ENCODE measurements at regions not wholly inside any gene's neighbourhood (a gene's known extent, or its start where the extent isn't known, plus 50 kb on each side); places are given as distances from the start of the nearest gene placed in this dataset.
"Not testable (repeated sequence)": the region's sequence is repeated elsewhere in the genome, so short reads cannot be mapped to it uniquely, and the experiment has no call there.

DNA sequence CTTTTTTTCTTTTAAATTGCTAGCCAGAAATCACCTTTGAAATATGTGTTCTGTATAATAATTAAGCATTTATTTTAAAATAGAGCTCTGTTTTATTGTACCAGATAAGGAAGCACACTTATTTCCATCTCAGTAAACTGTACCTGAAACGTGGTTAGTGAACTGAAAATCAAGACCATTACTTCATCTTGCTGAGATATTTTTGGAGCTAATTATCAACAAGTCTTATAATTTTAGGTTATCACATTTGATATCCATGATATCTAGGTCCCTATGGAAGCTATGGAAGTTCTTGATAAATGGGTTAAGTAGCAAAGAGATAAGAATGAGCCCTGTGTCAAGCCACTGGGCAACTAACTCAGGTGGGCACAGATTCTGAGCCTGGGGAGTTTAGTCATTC is 187.2 kb downstream of the NFKBIZ start:
- no peak for DNase-seq (ENCODE audit: low read depth in 2 of 2)

- DNase-seq (ENCODE audit: low read depth in 2 of 2), result no peak
Observed at GRCh38 chr3:102037209-102037608, 187.9 kb downstream of the NFKBIZ start.

- no peak for DNase-seq (ENCODE audit: low read depth in 2 of 2)
Observed at GRCh38 chr3:102037791-102038190, 188.5 kb downstream of the NFKBIZ start.

- DNase-seq (ENCODE audit: low read depth in 2 of 2), result no peak
Observed at GRCh38 chr3:102038477-102039142, 189.3 kb downstream of the NFKBIZ start.

DNA sequence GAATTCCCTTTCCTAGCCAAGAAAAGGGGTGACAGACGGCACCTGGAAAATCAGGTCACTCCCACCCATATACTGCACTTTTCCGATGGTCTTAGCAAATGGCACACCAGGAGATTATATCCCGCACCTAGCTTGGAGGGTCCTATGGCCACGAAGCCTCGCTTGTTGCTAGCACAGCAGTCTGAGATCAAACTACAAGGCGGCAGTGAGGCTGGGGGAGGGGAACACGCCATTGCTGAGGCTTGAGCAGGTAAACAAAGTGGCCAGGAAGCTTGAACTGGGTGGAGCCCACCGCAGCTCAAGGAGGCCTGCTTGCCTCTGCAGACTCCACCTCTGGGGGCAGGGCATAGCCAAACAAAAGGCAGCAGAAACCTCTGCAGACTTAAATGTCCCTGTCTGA is 190.8 kb downstream of the NFKBIZ start:
- DNase-seq (ENCODE audit: low read depth in 2 of 2), result not testable (repeated sequence)

- DNase-seq (ENCODE audit: low read depth in 2 of 2), result no peak
Observed at GRCh38 chr3:102053375-102053989, 204.2 kb downstream of the NFKBIZ start.

DNA sequence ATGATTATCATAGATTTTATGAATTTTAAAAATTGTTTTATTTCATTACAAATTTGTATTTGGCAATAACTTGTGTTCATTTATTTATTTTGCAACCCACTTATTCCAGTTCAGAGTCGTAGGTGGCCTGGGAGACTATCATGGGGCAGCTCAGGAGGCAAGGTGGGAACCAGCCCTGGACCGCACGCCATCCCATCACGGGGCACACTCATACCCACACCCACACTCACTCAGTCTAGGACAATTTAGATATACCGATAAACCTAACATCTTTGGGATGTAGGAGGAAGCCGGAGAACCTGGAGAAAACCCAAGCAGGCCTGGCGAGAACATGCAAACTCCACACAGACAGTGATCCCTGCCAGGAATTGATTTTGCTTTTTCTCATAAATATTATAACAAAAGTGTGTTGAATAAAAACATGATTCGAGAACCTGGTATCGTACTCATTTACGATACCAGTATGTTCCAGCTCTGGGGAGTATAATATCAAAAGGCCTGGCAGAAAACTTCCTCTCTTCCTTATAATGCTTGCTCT is 205.3 kb downstream of the NFKBIZ start:
- DNase-seq (ENCODE audit: low read depth in 2 of 2), result no peak

DNA sequence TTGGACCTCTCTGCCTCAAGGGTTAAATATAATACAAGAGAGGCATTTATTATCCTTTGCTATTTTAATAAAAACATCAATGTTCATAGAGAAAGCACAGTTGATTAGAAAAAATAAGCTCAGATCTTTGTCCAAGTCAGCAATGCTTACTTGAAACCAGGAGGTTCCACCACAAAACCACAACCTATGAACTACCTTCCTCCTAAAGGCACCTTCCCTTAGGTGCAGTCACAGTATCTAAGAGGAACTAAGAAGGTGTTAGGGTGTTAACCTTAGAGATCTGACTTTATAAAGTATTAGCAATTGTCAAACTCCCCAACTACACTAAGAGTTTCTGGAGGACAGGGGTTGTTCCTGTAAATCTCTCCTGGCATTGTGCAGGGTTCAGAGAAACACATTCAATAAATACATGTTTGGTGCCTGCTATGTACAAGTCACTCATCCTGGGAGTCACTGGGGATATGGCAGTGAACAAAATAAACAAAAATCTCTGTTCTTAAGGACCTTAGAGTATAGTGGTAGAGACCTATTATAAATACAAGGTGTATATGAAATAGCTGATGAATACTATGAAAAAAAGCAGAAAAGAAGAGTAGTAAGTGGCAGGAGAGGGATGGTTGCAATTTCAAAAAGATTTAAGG is 208.6 kb downstream of the NFKBIZ start:
- no peak for DNase-seq (ENCODE audit: low read depth in 2 of 2)

- no peak for DNase-seq (ENCODE audit: low read depth in 2 of 2)
Observed at GRCh38 chr3:102059145-102059943, 210.0 kb downstream of the NFKBIZ start.

GRCh38 chr3:102060814-102061213 is 211.5 kb downstream of the NFKBIZ start:
- DNase-seq (ENCODE audit: low read depth in 2 of 2), result no peak

DNA sequence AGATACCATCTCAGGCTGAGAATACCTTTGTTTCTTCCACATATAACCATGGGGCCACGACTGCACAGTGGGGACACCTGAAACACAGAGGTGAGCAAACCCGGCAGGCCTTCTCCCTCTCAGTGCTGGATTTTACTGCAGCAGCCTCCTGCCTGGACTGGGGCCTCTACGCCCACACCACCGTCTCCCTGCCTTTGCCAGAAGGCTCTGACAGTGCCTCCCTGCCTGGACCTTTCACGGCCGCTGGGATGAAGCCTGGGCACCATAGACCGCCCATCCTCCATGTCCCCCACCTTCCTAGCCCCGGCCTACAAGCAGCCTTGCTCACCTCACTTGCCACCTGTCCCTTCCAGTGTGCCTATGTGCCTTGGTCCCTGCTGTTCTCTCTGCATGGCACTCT is 214.3 kb downstream of the NFKBIZ start:
- no peak for DNase-seq (ENCODE audit: low read depth in 2 of 2)

- no peak for DNase-seq (ENCODE audit: low read depth in 2 of 2)
Observed at GRCh38 chr3:102066470-102066869, 217.2 kb downstream of the NFKBIZ start.

GRCh38 chr3:102068327-102068726 is 219.0 kb downstream of the NFKBIZ start:
- DNase-seq (ENCODE audit: low read depth in 2 of 2), result no peak

- no peak for DNase-seq (ENCODE audit: low read depth in 2 of 2)
Observed at GRCh38 chr3:102068736-102069135, 219.4 kb downstream of the NFKBIZ start.

DNA sequence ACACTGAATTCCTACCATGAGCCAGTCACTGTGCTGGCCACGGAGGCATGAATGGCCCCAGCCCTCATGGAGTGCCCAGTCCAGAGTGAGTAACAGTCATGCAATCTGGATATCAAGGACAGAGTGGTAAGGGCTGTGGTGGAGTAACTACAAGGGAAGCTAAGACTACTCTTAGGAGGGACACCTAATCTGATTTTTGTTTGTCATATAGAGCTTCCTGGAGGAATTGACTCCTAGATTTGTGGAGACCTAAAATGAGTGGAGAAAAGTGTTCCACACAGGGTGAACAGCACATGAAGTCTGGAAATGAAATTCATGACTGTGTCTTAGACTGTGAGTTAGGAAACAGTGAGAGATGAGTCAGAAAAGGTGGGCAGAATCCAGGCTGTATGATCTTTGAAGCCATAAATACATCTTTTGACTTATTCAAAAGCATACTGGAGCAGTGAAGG is 219.9 kb downstream of the NFKBIZ start:
- no peak for DNase-seq (ENCODE audit: low read depth in 2 of 2)

GRCh38 chr3:102074946-102075345 is 225.6 kb downstream of the NFKBIZ start:
- DNase-seq (ENCODE audit: low read depth in 2 of 2), result no peak

GRCh38 chr3:102078401-102078800 is 229.1 kb downstream of the NFKBIZ start:
- DNase-seq (ENCODE audit: low read depth in 2 of 2), result no peak

DNA sequence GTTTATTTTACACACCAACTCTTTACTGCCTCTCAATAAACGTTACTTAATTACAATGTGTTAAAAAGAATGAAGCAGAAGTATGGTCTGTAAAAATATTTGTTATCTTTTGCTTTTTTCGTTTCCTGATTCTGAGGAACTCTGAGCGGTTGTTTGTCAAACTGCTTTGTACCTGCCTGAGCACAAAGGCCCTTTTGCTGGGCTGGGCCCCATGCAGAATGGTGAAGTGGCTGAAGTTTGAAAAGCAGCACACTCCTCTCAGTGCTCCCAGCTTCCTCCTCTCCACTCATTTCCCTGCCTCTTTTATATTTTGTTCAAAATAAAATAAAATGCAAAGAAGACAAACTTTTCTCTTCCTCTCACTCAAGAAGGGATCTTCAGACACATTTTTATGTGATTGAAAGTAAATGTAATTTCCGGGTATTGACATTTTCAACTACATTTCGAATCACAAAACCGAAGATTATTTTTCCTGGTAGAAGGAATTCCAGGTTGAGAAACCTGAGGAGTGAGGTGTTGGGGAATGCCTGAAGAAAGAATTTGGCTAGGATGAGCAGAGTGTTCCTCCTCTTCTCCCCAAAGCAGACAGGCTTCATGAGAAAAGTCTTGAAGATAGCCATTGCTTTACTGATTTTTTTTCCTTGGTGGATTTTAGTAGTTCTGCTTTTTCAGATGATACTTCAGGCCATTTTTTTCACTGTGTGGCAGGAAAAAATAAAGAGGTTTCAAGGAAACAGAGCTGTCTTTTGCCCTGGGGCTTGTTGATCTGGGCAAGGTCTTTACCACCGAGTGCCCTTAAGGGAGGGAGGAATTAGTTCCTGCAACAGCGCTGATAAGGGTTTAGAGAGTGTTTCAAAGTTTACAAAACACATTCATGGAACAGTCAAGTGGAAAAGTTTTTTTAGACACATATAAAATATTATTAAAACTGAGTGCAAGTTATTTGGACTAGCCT is 229.8 kb downstream of the NFKBIZ start:
- DNase-seq (ENCODE audit: low read depth in 2 of 2), result no peak

- no peak for DNase-seq (ENCODE audit: low read depth in 2 of 2)
Observed at GRCh38 chr3:102079809-102080197, 230.5 kb downstream of the NFKBIZ start.

DNA sequence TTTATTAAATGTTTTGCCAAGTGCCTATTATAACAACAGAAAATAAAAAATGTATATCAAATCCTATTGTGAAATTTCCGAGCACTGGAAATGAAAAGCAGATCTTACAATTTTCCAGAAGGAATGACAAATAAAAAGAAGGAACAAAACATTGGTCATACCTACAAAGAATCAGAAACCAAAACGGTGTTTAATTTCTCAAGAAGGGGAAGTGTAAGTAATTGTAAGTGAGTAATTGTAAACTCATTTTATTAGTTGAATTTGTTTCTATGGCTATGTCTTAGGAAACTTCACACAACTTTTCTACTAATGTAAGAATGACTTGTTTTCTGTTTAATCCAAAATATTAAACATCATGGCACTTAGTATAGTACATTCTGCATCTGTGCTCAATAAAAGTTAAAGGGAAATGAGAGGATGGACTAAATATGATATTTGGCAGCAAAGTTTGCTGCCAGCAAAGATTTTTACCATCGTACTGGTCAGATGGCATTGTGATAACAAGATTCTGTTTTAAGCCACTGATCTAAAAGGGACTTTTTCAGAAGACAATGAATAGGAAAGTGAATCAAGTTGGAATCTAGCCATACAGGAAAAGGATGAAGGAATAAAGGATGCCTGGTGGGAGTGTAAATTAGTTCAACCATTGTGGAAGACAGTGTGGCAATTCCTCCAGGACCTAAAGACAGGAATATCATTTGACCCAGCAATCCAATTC is 232.4 kb downstream of the NFKBIZ start:
- DNase-seq (ENCODE audit: low read depth in 2 of 2), result no peak
